GM19238 (cell line): ENCODE measurements at regions not wholly inside any gene's neighbourhood (a gene's known extent, or its start where the extent isn't known, plus 50 kb on each side); places are given as distances from the start of the nearest gene placed in this dataset.

ENCODE experiments used
- DNase-seq: peaks from one replicate; pipeline ENCODE4 v3.0.0; 2011; ENCODE audit warnings: low spot score; ENCODE audit not compliant: insufficient read length

DNA sequence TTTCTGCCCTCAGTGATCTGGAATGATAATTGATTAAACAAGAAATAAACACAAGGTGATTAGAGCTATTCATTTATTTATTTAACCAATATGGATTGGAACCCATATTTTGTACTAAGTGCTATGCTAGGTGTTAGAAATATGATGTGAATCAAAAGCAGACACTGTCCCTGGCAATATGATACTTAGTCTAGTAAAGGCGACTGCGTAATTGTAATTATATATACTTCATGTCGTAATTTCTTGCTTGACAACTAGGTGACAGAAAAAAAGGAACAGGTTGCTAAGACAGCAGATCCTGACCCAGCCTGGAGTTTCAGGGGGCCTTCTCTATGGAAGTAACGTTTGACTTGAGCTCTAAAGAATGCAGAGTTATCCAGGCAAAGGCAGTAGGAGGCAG is 236.5 kb upstream of the F9 start:
- DNase-seq: no peak

DNA sequence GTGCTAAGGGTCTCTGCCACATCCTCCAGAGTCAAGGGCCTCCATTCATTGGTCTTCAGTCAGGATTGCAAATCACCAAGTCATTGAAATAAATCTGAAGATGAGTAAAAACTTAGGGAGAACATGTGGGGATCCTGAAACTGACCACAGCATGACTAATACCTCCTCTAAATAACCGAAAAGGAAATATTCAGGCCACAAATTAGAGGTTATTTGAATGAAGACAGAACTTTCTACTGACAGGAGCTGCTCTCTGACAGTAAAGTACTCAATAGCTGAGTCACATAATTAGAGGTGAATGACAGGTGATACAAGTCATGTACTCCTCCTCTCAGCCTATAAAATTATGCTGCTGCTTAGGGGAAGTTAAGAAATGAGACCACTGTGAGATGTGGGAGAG is 240.2 kb upstream of the F9 start:
- no peak for DNase-seq

DNA sequence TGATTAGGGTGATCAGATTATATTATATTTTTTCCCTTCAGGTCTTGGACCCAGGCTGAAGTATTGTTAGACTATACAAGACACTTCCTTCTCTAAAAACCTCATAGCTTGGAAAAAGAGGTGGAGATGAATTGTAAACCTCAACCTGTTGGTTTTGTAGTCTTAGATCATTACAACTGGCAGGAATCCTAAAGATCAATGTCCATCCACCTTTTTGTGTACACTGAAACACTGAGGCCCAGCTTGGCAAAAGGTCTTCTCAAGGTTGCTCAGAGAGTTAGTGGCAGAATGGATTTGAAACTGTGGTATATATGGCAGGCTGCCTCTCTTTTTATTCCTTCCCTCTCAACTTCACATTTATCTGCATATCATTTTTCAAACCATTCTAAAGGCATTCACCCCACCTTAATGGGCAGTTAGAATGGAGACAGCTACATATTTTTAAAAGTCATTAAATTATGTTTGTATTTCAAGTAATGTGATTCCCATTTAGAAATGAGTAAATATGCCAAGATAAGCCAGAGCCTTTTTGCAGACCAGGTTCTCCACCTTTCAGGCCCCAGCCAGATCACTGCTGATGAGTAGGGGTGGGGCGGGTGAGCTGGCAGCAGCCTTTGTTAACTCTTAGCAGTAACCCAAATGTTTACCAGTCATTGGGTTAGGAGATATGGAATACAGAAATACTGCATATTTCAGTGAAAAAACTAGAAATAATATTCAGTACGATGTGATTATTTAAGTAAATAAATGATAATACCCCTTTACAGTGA is 243.2 kb upstream of the F9 start:
- no peak for DNase-seq

DNA sequence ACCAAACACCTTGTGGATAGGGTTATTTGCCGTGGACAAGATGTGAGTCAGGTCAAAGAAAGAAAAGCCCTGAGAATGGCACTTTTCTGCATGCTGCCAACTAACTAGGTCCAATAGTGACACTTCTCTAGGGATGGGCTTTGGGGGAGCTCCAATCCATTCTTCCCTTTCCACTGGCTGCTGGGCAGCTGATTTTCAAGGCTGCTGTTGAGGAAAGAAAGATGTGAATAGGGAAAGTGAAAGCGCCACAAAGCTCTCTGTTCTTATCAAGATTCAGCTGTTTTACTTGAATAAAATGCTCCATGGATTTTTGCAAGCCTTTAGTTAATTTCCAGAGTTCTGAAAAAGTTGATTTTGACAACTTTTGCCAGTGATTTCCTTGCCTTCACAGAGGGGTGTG is 244.2 kb upstream of the F9 start:
- no peak for DNase-seq

DNA sequence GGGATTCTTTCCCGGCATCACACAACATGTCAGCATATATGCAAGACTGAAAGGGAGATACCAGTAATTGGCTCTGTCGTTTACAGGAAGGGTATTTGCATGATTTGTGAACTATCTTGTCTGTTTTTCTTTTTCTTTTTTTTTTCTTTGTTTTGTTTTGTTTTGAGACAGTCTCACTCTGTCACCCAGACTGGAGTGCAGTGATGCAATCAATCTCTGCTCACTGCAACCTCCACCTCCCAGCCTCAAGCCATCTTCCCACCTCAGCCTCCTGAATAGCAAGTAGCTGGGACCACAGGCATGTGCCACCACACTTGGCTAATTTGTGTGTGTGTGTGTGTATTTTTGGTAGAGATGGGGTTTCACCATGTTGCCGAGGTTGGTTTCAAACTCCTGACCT is 262.7 kb upstream of the F9 start:
- no peak for DNase-seq

DNA sequence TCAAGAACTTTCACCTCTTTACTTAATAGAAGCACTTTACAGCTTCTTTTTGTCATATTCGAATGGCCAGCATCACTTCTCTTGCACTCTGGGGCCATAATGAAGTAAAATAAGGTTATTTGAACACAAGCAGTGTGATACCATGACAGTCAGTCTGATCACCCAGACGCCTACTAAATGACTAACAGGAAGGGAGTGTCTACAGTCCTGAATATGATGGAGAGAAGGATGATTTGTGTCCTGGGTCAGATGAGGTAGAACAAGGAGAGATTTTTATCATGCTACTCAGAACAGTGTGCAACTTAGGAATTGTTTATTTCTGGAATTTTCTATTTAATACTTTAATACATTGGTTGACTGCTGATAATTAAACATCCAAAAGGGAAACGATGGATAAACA is 284.2 kb upstream of the F9 start:
- DNase-seq: no peak

DNA sequence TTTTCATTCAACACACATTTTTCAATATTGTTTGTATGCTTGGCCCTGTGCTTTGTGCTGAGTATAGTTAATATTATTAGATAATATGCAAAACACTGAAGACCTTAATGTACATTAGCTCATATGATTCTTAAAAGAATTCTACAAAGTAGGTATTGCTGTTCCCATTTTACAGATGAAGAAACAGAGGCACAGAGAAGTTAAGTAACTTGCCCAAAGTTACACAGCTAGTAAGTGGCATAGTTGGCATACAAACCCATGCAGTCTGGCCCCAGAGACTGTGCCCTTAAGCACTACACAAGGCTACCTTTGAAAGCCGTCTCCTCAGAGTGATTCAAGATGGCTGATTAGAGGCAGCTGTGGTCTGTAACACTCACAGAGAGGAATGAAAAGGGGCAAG is 293.4 kb upstream of the F9 start:
- no peak for DNase-seq

DNA sequence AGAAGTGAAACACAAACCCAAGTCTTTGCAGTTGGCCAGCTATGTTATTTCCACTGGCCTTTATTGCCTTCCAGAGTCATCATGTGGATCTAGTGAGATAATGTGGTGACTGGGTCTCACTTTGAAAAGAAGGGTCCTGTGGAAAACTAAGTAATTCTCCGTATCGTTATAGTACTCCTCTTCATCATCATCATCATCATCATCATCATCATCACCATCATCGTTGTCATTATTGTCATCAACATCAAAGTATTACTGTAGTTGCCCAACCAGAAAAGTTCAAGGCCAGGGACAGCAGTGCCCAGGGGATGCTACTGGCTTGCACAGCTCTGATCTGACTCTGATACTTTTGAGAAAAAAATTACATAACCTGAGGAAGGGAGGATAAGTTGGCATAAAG is 295.6 kb upstream of the F9 start:
- DNase-seq: no peak

DNA sequence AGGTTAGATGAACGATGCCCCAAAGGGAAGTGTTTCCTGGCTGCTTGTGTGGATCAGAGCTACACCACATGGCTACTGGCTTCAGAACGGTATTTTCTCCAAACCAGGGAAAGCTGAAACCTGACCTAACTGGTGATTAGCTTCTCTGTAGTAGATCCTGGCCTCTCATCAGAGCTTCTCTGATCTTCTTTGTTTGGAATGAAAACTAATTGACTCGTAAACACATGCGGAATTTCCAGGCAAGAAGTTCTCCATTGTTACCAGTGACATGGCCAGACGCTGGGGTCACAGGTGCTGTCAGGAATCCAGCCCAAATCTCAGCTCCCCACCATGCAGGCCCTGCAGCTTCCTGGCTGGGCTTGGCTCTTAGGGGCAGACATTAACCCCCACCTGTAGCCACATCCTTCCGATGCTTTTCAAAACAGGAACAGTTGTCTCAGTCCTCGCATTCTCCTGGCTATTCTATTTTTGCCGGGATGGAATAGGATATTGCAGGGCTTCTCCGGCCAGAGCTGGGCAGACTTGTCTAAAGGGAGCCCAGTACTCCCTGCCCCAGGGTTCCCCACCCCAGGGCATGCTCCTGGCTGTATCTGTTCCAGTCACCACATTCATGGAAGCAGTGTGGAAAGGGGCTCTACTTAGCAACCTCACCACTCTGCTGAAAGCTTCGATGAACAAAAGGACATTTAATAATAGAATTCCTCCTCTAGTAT is 305.4 kb upstream of the F9 start:
- no peak for DNase-seq

DNA sequence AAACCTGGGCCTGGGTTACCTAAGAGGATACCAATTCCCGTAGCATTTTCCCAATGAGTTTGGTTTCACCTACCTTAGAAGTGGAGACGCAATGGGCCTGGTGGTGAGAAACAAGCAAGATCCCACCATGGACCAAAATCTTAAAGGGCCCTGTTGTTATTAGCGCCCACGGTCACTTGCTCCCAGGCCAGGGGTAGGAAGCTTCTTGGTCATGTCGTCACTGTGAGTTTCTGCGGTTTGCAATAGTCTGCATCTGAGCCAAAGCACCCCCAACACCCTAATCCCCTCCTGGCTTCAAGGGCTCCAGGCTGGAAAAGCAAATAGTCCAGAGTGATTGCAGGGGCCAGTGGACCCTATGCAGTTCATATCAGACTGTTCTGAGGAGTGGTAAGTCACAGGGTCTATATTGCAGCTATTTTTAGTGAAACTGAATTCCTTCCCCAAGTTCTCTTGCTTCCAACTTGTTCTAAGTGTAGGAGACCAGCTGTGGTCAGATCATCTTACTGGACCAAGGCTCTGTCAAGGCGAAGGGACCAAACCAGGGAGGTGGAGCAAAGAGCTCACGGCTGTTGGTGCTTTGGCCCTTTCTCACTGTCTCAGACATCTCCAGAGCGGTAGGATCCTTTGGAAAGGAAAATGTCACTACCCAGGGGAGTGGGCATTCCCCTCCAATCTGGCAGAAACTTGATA is 307.9 kb upstream of the F9 start:
- DNase-seq: no peak

DNA sequence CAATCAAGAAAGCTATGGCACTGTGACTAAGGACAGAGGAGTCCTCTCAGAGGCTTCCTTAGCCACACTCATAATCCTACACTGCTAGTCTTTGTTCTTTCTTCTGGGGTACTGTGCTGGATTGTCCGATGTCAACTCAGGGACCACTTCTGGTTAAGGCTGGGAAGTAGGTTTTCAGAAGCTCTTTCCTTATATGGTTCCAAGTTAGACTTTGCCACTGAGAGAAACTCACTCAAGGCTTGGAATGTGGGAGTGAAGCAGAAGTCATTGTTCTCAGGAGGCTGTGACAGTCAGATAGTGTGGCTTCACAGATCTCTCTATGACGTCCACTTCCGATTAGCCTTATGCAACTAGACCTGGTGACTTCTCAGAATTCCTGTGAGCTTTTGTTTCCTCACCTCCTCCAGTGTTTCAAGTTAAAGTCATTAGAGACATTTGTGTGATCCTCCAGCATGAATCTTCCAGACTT is 317.3 kb upstream of the F9 start:
- no peak for DNase-seq

DNA sequence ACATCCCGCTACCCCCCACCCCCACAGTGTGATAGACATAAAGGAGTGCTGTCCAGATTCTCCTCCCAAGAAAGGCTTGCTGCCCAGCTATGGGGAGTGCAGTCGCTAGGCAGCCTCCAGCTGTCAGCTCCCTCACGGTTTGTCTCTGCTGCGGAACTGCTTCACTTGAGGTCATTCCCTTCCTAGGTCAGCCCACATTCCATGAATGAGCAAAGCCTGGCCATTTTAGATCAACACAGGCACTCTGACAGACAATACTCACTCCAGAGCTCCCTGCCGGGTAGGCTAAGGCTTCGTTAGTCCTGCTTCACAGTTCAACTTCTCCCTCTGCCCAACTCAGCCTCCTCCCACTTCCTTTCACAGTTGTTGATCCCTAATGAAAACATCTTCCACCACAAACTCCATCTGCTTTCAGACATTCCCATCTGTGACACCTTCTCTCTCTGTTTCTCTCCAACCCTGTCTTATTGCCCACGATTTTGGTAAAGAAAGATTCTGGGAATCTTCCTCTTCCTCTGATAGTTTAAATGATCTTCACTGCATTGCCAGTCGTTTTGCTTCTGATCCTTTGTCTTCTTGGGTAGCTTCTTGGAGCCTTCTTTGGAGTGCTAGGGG is 318.9 kb upstream of the F9 start:
- DNase-seq: no peak

DNA sequence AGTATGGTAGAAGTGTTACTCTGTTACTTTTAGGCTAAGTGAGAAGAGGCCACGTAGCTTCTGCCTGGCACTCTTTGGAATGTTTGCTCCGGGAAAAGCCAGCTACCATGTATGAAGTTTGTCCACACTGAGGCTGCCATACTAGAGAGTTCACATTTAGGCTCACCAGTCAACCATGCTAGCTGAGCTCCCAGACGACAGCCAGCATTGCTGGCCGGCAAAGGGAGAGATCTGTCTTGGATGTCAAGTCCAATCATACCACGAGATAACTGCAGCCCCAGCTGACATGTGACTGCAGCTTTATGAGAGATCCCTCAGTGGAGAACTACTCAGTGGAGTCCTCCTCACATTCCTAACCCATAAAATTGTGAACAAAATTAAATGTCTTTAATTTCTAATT is 321.2 kb upstream of the F9 start:
- no peak for DNase-seq

DNA sequence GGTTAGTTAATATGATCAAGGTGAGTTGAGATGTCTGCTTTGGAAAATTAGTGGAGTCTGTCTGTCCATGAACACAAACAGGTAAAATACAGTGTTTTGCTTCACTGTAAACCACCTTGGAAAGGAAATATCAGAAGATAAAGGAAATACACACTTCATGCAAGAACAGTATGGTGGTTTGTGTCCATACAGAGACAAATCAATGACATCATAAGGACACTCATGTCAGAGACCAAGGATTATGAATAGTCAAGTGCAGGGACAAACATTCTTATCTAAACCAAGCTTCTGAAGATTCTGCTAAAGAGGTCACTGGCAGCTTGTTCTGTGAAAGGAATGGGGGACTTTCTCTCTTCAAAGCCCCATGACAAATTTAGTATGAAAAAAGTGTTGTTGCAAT is 322.9 kb upstream of the F9 start:
- no peak for DNase-seq

DNA sequence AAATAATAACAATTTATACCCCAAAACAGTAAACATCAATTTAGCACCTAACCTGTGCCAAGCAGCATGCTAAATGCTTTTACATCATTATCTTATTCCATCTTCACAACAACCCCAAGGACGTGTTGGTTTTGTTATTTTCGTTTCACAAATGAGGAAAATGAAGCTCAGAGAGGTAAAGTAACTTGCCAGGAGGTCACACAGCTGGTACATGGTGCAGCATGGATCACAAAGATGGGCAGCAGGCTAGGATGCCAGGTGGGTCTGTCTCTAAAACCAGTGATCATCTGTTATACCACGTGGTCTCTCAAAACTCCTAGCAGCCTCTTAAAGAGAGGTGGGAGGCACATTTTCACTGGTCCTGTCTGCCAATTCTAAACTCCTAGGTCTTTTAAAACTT is 323.6 kb upstream of the F9 start:
- DNase-seq: no peak

DNA sequence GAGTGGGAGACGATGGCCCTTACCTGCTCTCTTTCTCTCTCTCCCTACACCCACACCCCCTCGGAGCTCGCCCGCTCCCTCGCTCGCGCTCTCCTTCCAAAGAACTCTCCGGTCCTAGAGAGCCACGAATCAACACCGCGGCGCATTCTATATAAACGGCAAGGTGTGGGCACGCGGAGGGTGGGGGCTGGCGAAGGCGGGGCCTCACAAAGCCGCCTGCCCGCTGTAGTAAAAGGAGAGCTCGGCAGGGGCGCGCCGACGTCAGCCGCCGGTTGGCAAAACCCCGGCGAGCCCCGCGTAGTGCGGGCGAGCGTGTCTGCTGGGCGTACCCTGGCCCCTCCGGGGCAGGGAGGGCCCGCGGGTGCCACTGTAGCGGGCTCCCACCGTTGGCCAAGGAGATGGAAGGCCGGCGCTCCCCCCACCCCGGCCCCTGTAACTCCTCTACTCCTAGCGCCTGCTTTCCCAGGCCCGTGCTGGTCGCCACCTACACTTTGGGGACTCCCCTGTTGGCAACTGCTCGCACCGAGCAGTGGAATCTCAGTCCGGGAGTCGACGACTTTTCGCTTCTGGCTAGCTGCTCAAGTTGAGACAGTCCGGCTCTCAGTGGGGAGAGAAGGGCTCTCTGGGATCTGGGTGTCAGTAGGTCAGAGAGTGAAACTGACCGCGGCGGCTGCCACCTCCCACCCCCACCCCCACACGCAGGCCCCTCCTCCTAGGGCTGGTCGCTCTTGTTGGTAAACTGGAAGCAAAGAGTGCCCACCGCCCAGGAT is 325.5 kb upstream of the F9 start:
- DNase-seq: no peak

DNA sequence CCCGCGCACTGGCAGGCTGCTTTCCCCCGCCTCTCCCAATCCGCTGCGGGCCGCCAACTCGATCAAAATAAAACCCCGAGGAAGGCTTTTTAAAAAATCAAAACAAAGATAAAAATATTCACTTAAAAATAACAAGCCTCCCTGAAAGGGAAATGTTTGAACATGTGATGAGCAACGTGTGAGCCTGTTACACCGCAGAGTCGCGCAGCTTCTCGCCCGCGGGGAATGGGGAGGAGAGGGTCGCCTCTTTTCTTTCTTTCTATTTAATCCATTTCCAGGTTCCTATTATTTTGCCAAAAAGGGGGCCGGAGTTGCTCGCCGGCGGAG is 326.0 kb upstream of the F9 start:
- DNase-seq: no peak

DNA sequence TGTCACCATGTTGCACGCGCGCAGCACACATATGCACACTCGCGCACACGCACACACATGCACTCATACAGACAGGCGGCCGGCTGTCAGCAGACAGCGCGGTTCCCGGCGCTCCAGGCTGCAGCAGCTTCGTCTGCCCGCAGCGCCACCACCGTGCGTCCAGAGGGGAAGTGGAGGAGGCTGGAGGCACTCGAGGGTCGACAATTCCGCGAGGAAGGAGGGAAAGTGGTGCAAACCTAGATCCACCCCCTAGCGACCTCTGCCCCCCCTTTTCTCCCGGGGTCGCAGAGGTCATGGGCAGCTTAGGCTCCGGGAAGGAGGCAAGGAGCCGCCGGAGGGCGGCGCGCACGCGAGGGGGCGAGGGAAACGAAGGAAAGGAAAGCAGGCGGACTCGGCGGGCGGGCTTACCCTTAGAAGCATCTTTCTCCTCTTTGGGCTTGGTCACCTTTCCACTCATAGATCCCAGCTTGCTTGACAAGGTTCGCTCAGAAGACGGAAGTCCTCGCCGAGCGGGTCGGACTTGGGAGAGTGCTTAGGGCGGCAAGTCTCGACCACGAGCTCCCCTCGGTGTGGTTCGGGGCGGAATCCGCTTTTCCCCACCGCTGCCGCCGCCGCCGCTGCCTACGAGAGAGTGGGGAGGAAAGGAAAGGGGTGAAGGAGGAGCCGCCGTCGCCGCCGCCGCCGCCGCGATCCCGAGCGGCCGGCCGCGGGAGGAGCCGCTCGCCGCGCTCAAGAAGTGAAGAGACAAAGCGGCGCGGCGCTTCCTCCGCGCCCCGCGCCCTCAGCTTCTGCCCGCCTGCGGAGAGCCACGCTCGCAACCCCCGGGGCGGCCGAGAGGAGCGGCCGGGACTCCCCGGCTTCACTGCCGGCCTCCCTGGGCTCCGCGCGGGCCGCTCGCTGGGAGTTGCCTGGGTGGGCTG is 326.6 kb upstream of the F9 start:
- DNase-seq: no peak

DNA sequence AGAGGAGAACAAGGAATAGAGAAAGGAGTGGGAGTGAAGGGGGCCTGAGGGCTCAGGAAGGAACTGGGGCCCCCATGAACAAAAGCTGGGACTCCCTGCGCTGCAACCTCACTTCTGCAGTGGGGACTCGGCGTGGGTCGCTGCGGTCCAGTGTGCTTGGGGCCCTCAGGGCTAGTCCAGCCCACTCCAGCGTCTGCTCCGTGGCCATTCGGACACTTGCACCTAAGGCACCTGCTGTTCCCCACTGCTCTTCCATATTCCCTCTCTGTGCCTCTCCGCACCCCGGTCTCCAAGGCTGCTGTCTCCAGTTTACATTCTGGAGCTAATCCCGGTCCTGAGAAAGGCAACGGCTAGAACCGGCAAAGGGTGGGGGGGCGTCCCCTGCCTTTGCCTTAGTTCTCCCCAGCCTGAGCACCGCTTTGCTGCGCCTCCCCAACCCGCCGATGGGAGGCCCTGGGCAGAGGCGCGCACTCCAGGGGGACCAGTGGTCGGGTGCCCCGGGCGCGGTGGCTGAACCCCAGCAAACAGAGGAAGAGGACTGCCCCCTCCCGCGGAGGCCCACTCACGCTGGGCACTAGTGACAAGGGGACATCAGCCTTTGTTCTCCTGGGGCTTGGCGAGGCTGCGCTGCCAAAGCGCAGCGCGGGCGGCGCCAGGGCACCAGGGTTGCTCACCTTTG is 327.7 kb upstream of the F9 start:
- no peak for DNase-seq

DNA sequence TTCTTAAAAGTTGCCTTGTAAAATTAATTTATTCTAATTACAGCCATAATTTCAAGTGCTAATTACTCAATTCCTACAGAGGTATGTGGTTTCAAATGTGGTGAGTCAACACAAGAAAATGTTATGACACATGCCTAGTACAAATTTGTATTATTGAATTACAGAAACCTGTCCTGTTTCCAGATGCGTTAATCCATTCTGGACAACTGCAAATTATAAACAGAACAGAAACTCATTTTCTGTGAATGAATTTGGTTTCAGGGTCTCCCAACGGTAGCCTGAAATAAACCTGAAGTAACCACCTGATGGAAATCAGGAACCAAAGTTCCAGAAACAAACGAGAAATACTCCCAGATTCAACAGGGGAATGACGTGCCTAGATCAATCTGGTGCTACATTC is 328.6 kb upstream of the F9 start:
- no peak for DNase-seq
